Activated naive CD4-positive, alpha-beta T cell treated with anti-CD3 and anti-CD28 coated beads, Interleukin-2, amount 10 ng/mL, durations not matched to agents 7 days and 5 days (primary cell): ENCODE measurements at regions not wholly inside any gene's neighbourhood (a gene's known extent, or its start where the extent isn't known, plus 50 kb on each side); places are given as distances from the start of the nearest gene placed in this dataset.
"Not testable (repeated sequence)": the region's sequence is repeated elsewhere in the genome, so short reads cannot be mapped to it uniquely, and the experiment has no call there.

Experiments
- CTCF ChIA-PET: fragments of 350-600 bp; sonication (Branson Sonifier 250); formaldehyde crosslinking; loops from one replicate; lab custom pipeline; 2021; ENCODE audit warnings: antibody characterized with exemption; lab: Charles Lee
- DNase-seq: peaks from one replicate; pipeline ENCODE4 v3.0.0-alpha.2; 2020
- H3K27ac Mint-ChIP-seq: one replicate; pipeline ENCODE4 v1.8.0; 2021; ENCODE audit warnings: mild to moderate bottlenecking, moderate library complexity, mixed read lengths
- H3K27me3 Mint-ChIP-seq: one replicate; pipeline ENCODE4 v1.8.0; 2021; ENCODE audit warnings: mild to moderate bottlenecking, mixed read lengths
- H3K36me3 Mint-ChIP-seq: one replicate; pipeline ENCODE4 v1.8.0; 2021; ENCODE audit warnings: mixed read lengths
- H3K4me1 Mint-ChIP-seq: one replicate; pipeline ENCODE4 v1.8.0; 2021; ENCODE audit warnings: mixed read lengths
- H3K4me3 Mint-ChIP-seq: one replicate; pipeline ENCODE4 v1.8.0; 2021; ENCODE audit warnings: mild to moderate bottlenecking, moderate library complexity, mixed read lengths
- H3K9me3 Mint-ChIP-seq: one replicate; pipeline ENCODE4 v1.8.0; 2021; ENCODE audit warnings: mixed read lengths

- Mint-ChIP-seq H3K36me3 (no peaks in the 10 kb centered on the region), H3K27me3 (no peaks in the 10 kb centered on the region), H3K4me1 (no peaks in the 10 kb centered on the region), H3K27ac (no peak overlapping the region), H3K9me3 (no peaks in the 10 kb centered on the region), H3K4me3 (no peak overlapping the region)
- no peak for DNase-seq
- CTCF ChIA-PET: no interaction called here
Measured at GRCh38 chr16:25637236-25637635, 54.5 kb upstream of the HS3ST4 start.

GRCh38 chr16:25636662-25637061 lies 55.1 kb upstream of the HS3ST4 start:
- no peaks in the 10 kb centered on the region for H3K4me1 Mint-ChIP-seq
- no peak overlapping the region for H3K4me3 Mint-ChIP-seq
- CTCF ChIA-PET: no interaction called here
- no peak overlapping the region for H3K27ac Mint-ChIP-seq
- H3K9me3 Mint-ChIP-seq: no peaks in the 10 kb centered on the region
- no peak for DNase-seq
- no peaks in the 10 kb centered on the region for H3K27me3 Mint-ChIP-seq
- H3K36me3 Mint-ChIP-seq: no peaks in the 10 kb centered on the region

GRCh38 chr16:25635454-25635853 lies 56.3 kb upstream of the HS3ST4 start:
- CTCF ChIA-PET: no interaction called here
- no peak for DNase-seq
- Mint-ChIP-seq H3K9me3 (no peaks in the 10 kb centered on the region), H3K27me3 (no peaks in the 10 kb centered on the region), H3K27ac (no peak overlapping the region), H3K4me1 (no peaks in the 10 kb centered on the region), H3K4me3 (no peak overlapping the region), H3K36me3 (no peaks in the 10 kb centered on the region)

- no peaks in the 10 kb centered on the region for H3K27me3 Mint-ChIP-seq
- CTCF ChIA-PET: no interaction called here
- H3K4me1 Mint-ChIP-seq: no peaks in the 10 kb centered on the region
- H3K36me3 Mint-ChIP-seq: no peaks in the 10 kb centered on the region
- H3K4me3 Mint-ChIP-seq: no peak overlapping the region
- H3K27ac Mint-ChIP-seq: no peak overlapping the region
- peaks cover 3% of the 10 kb centered on the region for H3K9me3 Mint-ChIP-seq
- DNase-seq: no peak
Measured at GRCh38 chr16:25633549-25633948, 58.2 kb upstream of the HS3ST4 start.

GRCh38 chr16:25628766-25629165 lies 63.0 kb upstream of the HS3ST4 start:
- H3K9me3 Mint-ChIP-seq: peaks cover 5% of the 10 kb centered on the region
- CTCF ChIA-PET: no interaction called here
- no peaks in the 10 kb centered on the region for H3K4me1 Mint-ChIP-seq
- H3K4me3 Mint-ChIP-seq: no peak overlapping the region
- H3K36me3 Mint-ChIP-seq: no peaks in the 10 kb centered on the region
- no peaks in the 10 kb centered on the region for H3K27me3 Mint-ChIP-seq
- no peak overlapping the region for H3K27ac Mint-ChIP-seq
- DNase-seq: no peak

- no peaks in the 10 kb centered on the region for H3K4me1 Mint-ChIP-seq
- no peaks in the 10 kb centered on the region for H3K36me3 Mint-ChIP-seq
- H3K9me3 Mint-ChIP-seq: peaks cover 5% of the 10 kb centered on the region
- H3K4me3 Mint-ChIP-seq: no peak overlapping the region
- DNase-seq: no peak
- no peak overlapping the region for H3K27ac Mint-ChIP-seq
- CTCF ChIA-PET: no interaction called here
- H3K27me3 Mint-ChIP-seq: no peaks in the 10 kb centered on the region
Measured at GRCh38 chr16:25627641-25628040, 64.1 kb upstream of the HS3ST4 start.

- CTCF ChIA-PET: no interaction called here
- no peak overlapping the region for H3K4me3 Mint-ChIP-seq
- H3K36me3 Mint-ChIP-seq: no peaks in the 10 kb centered on the region
- H3K4me1 Mint-ChIP-seq: no peaks in the 10 kb centered on the region
- H3K9me3 Mint-ChIP-seq: peaks cover 5% of the 10 kb centered on the region
- no peak for DNase-seq
- no peaks in the 10 kb centered on the region for H3K27me3 Mint-ChIP-seq
- no peak overlapping the region for H3K27ac Mint-ChIP-seq
Measured at GRCh38 chr16:25626172-25626571, 65.6 kb upstream of the HS3ST4 start.

GRCh38 chr16:25625620-25626019 lies 66.1 kb upstream of the HS3ST4 start:
- Mint-ChIP-seq H3K4me1 (no peaks in the 10 kb centered on the region), H3K27me3 (no peaks in the 10 kb centered on the region), H3K9me3 (peaks cover 5% of the 10 kb centered on the region), H3K4me3 (no peak overlapping the region), H3K36me3 (no peaks in the 10 kb centered on the region), H3K27ac (no peak overlapping the region)
- CTCF ChIA-PET: no interaction called here
- no peak for DNase-seq

- Mint-ChIP-seq H3K4me3 (no peak overlapping the region), H3K27me3 (no peaks in the 10 kb centered on the region), H3K36me3 (no peaks in the 10 kb centered on the region), H3K4me1 (no peaks in the 10 kb centered on the region), H3K27ac (no peak overlapping the region), H3K9me3 (no peaks in the 10 kb centered on the region)
- DNase-seq: no peak
- CTCF ChIA-PET: no interaction called here
Measured at GRCh38 chr16:25614716-25615265, 77.0 kb upstream of the HS3ST4 start.

GRCh38 chr16:25613931-25614330 lies 77.8 kb upstream of the HS3ST4 start:
- Mint-ChIP-seq H3K4me1 (no peaks in the 10 kb centered on the region), H3K27ac (no peak overlapping the region), H3K27me3 (no peaks in the 10 kb centered on the region), H3K4me3 (no peak overlapping the region), H3K36me3 (no peaks in the 10 kb centered on the region), H3K9me3 (no peaks in the 10 kb centered on the region)
- no peak for DNase-seq
- CTCF ChIA-PET: no interaction called here

GRCh38 chr16:25608002-25608401 lies 83.8 kb upstream of the HS3ST4 start:
- CTCF ChIA-PET: no interaction called here
- Mint-ChIP-seq H3K4me3 (no peak overlapping the region), H3K4me1 (no peaks in the 10 kb centered on the region), H3K27me3 (no peaks in the 10 kb centered on the region), H3K27ac (no peak overlapping the region), H3K9me3 (no peaks in the 10 kb centered on the region), H3K36me3 (no peaks in the 10 kb centered on the region)
- DNase-seq: no peak

- Mint-ChIP-seq H3K4me1 (no peaks in the 10 kb centered on the region), H3K27ac (no peak overlapping the region), H3K27me3 (no peaks in the 10 kb centered on the region), H3K4me3 (no peak overlapping the region), H3K9me3 (no peaks in the 10 kb centered on the region), H3K36me3 (no peaks in the 10 kb centered on the region)
- CTCF ChIA-PET: no interaction called here
- no peak for DNase-seq
Measured at GRCh38 chr16:25606069-25606468, 85.7 kb upstream of the HS3ST4 start.

GRCh38 chr16:25605381-25605780 lies 86.4 kb upstream of the HS3ST4 start:
- H3K4me1 Mint-ChIP-seq: no peaks in the 10 kb centered on the region
- DNase-seq: no peak
- H3K4me3 Mint-ChIP-seq: no peak overlapping the region
- CTCF ChIA-PET: no interaction called here
- H3K36me3 Mint-ChIP-seq: no peaks in the 10 kb centered on the region
- H3K27ac Mint-ChIP-seq: no peak overlapping the region
- H3K27me3 Mint-ChIP-seq: no peaks in the 10 kb centered on the region
- no peaks in the 10 kb centered on the region for H3K9me3 Mint-ChIP-seq

- DNase-seq, H3K27me3 Mint-ChIP-seq, H3K27ac Mint-ChIP-seq, H3K4me3 Mint-ChIP-seq, H3K4me1 Mint-ChIP-seq, CTCF ChIA-PET, H3K9me3 Mint-ChIP-seq, H3K36me3 Mint-ChIP-seq: not testable (repeated sequence)
Measured at GRCh38 chr16:25601306-25601705, 90.5 kb upstream of the HS3ST4 start.

- Mint-ChIP-seq H3K27ac (no peak overlapping the region), H3K4me1 (no peaks in the 10 kb centered on the region), H3K36me3 (no peaks in the 10 kb centered on the region), H3K27me3 (no peaks in the 10 kb centered on the region), H3K9me3 (no peaks in the 10 kb centered on the region), H3K4me3 (no peak overlapping the region)
- CTCF ChIA-PET: interaction anchor here (0.5 kb wide), 1 partner anchor 388 kb away, joined by 3 read pairs; no protein-coding TSS in a partner anchor
- no peak for DNase-seq
Measured at GRCh38 chr16:25596194-25596593, 95.6 kb upstream of the HS3ST4 start.

- CTCF ChIA-PET: interaction anchor here (0.7 kb wide), 1 partner anchor 798 kb away, joined by 5 read pairs; no protein-coding TSS in a partner anchor
- Mint-ChIP-seq H3K4me1 (no peaks in the 10 kb centered on the region), H3K27ac (no peak overlapping the region), H3K27me3 (peaks cover 4% of the 10 kb centered on the region), H3K9me3 (no peaks in the 10 kb centered on the region), H3K36me3 (no peaks in the 10 kb centered on the region), H3K4me3 (no peak overlapping the region)
- DNase-seq: no peak
Measured at GRCh38 chr16:25593260-25593659, 98.5 kb upstream of the HS3ST4 start.
